ENCODE measurements at regions not wholly inside any gene's neighbourhood (a gene's known extent, or its start where the extent isn't known, plus 50 kb on each side); places are given as distances from the start of the nearest gene placed in this dataset.

DNA sequence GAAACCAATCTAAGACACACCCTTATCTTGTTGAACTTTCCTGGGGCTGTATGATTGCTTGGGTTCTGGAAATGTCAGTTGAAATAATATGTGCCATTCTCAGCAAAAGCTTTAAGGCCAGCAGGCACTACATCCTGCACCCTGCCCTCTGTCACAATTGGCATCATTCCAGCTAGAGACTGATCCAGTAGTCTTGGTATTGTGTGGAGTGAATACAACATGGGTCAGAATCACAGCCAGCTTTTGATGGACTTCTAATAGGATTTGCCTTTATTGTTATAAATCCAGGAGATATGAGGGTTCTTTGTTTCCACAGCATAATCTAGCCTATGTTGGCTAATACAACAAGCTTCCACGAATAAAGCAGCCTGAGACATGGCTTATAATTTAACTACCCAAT, 617.0 kb upstream of the CDH2 start:
- TF ChIP-seq EZH2 (IDR thresholded peaks at IDR 0.05; ENCODE audit: borderline replicate concordance, low read length): no peak
- TF ChIP-seq, protein P1, sequence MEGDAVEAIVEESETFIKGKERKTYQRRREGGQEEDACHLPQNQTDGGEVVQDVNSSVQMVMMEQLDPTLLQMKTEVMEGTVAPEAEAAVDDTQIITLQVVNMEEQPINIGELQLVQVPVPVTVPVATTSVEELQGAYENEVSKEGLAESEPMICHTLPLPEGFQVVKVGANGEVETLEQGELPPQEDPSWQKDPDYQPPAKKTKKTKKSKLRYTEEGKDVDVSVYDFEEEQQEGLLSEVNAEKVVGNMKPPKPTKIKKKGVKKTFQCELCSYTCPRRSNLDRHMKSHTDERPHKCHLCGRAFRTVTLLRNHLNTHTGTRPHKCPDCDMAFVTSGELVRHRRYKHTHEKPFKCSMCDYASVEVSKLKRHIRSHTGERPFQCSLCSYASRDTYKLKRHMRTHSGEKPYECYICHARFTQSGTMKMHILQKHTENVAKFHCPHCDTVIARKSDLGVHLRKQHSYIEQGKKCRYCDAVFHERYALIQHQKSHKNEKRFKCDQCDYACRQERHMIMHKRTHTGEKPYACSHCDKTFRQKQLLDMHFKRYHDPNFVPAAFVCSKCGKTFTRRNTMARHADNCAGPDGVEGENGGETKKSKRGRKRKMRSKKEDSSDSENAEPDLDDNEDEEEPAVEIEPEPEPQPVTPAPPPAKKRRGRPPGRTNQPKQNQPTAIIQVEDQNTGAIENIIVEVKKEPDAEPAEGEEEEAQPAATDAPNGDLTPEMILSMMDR (conservative IDR thresholded peaks at IDR 0.05 in 1 of 2, IDR thresholded peaks at IDR 0.05 in 1 of 2; ENCODE audit: extremely low read depth in 1 of 2, insufficient read depth in 1 of 2, low read depth in 1 of 2, low read length in 2 of 2): no peak

Data from mammary epithelial cell (primary cell).